ENCODE measurements at regions not wholly inside any gene's neighbourhood (a gene's known extent, or its start where the extent isn't known, plus 50 kb on each side); places are given as distances from the start of the nearest gene placed in this dataset.
A peak's percentile ranks its signal among the peaks of the same experiment; 100 is the strongest.
"Not testable (repeated sequence)": the region's sequence is repeated elsewhere in the genome, so short reads cannot be mapped to it uniquely, and the experiment has no call there.

DNA sequence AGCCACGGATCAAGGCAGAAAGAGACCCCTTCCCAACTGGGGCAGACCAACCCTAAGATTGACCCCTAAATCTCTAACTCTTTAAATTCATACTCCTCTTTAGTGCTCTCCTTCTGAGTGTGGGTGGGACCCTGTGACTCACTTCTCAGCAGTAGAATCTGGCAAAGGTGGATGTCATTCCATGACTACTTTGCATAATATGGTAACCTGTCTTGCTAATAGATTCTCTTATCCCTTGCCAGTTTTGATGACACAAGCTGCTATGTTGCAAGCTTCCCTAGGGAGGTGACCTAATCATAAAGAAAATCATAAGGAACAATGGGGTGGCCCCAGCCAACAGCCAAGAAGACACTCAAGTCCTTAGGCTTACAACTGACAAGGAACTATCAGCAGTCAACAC, 155.4 kb upstream of the VWC2 start:
- DNase-seq, result no peak

DNA sequence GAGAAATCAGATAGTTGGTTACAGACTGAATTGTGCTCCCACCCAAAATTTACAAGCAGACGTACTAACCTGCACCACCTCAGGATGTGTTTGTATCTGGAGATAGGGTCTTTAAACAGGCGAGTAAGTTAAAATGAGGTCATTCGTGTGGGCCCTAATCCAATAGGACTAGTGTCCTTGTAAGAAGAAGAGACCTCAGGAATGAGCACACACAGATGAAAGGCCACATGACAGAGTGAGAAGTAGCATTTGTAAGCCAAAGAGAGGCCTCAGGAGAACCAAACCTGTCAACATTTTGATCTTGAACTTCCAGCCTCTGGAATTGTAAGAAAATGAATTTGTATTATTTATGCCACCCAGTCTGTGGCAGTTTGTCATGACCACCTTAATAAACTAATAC, 149.5 kb upstream of the VWC2 start:
- DNase-seq, result no peak

DNA sequence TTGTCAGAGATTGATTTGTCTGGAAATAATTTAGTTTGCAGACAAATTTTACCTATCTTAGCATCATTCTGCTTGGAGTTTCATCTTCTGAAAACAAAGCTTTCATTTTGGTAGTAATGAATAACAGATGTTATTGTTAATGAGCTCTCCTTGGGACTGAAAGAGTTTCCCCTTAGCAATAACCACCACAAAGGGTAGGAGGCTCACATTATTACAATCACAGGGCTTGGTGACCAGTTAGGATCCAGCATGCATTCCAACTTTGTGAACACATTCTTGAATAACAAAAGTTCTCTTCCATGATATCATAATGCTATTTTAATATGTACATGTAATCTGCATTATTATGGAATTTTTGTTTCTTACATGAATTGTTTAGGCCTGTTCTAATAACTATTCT, 148.8 kb upstream of the VWC2 start:
- no peak for DNase-seq

DNA sequence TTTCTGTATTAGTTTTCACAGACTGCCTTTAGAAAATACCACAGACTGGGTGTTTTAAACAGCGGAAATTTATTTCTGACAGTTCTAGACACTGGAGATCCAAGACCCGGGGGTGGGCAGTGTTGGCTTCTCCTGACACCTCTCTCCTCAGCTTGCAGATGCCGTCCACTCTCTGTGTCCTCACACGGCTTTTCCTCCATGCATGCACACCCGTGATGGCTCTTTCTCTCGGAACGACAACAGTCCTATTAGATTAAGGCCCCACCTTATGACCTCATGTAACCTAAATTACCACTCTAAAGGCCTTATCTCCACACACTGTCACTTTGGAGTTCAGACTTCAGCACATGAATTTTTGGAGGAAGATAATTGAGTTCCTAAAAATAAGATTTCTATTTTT, 142.9 kb upstream of the VWC2 start:
- no peak for DNase-seq

DNA sequence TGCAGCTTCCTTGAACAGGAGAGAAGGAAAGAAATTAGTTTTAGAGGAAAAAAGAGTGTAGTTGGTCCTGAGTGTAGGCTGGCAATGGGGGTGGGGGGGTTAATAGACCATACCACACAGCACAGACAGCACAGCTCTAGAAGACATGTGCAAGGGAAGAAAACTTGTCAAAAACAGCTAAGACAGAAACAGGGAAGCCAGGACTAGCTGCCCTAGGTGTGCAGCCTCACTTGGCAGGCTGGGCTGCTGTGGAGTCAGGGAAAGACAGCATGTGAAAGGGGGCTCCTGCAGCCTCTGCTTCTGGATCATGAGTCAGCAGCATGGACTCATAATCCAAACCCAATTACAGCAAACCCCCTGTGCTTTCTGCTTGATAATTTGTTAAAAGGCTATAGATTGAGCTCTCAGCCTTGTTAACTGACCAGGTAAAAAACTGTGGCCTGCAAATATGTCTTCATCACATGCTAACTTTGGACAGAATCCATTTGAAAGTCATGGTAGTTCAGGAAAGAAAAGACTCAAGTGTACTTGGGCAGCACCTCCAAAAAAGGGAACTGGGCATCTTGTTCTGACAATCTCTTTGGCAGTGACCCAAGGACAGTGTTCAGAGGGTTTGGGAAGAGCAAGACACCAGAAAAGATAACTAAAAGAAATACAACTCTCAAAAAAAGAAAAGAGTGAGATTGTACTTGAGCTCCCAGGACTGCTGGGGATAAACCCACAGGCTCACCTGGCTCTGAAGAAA, 142.2 kb upstream of the VWC2 start:
- no peak for DNase-seq

DNA sequence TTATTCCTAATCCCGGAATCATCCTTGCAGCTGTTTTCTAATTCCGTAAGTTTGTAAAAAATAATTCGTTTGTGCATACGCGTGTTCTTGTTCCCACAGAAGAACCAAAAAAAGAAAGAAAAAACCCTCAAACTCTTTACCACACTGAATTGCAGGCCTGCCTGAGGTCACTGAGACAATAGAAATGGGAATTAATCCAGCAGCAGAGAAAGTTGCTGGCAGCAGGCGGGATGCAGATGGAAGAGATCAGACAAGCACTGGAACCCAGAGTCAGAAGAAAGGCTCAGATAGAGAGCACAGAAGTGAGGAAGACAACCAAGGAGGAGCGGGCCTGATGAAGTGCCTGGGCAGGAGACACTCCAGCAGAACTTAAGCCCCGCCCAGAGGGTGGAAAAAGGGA, 141.5 kb upstream of the VWC2 start:
- DNase-seq, result no peak

DNA sequence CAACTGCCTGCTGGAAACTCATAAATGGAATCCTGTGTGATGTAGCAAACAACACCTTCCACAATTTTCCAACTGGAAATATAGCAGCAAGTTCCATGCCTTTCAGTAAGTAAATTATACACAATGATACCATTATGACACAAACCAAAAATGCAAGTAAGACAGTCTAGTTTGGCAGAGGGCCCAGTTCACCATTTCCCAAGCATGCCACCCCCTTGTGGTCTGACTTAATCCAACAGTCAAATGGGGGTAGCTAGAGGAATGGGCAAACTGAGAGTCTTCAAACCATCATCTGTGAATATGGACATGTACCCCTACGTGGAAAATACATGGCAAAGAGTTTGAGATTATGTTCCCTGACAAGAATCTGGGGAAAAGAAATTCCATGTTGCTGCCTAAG, 137.6 kb upstream of the VWC2 start:
- no peak for DNase-seq

DNA sequence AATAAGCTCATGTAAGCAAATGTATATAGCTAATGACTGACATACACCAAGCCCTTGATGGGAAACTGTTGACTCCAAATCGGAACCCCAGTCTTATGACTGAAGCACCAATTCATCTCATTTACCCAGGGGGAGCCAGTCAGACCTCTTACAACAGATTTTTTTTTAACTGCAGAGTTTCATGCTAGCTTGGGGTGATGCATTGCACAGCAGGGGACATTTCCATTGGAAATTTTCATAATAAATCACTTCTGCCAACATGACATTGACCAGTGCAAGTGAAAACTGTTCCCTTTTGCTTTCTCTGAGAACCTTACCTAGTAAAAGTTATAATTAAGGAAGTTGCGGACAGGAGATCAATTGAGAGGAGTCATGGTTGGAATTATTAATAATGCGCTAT, 137.0 kb upstream of the VWC2 start:
- DNase-seq, result no peak

DNA sequence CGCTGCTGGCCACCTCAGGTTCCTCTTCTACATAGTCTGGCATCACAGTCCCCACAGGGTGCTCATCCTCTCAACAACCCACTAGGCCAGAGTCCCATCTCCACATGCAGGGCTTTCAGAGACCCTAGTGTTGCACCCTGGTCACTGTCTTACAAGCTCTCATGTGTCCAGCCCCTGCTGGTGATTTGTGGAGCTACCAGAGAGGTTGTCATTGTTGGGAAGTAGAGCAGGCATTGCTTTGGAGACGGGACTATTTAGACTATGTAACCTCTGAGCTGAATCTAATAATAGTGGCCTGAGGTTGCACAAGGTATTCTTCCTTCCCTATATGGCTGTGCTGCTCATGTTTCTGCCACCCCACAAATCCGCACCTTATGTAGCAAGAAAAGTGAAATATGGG, 135.3 kb upstream of the VWC2 start:
- DNase-seq, result no peak

DNA sequence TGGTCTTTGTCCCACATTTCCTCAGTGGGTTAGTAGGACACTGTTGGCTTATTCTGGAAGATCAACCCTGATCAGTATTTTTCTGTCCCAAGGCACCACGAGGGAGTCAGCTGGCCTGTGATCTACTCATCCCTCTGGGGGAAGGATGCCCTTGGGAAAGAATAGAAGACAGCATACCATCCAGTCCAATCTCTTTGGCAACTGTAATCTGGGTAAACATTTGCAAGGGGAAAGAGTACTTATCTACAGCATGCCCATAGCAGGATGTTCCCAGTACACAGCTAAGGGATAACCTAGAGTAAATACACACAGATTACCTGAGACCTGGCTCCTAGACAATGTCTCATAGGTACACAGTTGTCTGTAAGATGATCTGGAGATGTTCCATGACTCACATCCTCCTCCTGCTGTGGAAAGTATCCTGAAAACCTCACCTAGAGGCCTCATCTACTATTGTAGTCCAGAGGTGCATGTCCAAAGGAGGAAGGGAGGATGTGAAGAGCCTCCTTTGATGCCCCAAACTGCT, 134.3 kb upstream of the VWC2 start:
- no peak for DNase-seq

DNA sequence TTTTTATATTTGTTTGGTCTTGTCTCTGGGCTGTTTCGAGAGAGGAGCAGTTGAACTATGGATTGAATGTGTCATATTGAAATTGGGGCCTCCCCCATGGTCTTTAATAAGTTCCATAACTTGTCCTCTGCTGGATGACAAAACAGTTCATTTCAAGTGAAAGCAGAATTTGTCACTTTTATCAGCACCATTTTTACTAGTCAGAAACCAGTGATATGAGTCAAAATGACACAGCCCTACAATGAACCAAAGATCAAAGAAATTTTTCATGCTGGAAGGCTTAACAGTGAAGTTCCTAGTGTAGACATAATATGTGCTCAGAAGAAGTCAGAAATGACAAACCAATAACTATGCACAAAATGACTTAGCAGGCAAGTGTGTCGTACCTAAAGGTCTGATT, 133.6 kb upstream of the VWC2 start:
- no peak for DNase-seq

DNA sequence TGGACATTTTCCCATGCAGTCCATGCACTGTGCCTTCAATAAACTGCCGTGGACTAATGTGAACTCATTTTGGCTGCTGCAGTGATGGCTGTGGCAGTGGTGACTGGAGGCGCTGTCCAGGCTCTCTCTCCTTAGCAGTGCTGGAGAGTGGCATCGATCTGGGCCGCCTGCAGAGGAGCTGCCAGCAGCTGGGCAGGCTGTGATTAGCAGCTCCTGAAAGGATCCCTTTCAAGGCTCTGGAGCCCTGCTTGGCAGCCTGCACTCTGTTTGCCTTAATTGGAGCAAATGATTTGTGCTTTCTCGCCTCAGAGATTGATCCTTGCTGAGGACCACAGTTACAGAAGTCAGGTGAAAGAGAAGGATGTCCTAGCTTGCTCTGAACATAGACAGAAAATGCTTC, 130.1 kb upstream of the VWC2 start:
- DNase-seq, result peak; percentile 8

DNA sequence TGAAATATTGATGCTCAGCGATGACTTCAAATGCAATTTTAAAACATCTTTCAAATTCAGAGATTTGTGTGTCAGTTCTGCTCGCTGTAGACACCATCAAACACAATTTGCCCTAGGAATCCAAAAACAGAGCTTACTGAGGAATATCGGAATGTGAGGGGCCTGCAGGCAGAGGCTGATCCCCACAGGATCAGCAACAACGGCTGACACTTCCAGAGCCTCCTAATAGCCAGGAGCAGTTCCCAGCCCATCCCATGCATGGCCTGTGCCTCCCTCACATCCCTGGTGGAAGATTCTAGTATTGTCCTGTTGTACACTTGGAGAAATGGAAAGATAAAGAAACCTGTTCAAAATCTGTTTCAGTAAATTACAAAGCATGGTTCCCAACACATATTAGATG, 129.7 kb upstream of the VWC2 start:
- no peak for DNase-seq

DNA sequence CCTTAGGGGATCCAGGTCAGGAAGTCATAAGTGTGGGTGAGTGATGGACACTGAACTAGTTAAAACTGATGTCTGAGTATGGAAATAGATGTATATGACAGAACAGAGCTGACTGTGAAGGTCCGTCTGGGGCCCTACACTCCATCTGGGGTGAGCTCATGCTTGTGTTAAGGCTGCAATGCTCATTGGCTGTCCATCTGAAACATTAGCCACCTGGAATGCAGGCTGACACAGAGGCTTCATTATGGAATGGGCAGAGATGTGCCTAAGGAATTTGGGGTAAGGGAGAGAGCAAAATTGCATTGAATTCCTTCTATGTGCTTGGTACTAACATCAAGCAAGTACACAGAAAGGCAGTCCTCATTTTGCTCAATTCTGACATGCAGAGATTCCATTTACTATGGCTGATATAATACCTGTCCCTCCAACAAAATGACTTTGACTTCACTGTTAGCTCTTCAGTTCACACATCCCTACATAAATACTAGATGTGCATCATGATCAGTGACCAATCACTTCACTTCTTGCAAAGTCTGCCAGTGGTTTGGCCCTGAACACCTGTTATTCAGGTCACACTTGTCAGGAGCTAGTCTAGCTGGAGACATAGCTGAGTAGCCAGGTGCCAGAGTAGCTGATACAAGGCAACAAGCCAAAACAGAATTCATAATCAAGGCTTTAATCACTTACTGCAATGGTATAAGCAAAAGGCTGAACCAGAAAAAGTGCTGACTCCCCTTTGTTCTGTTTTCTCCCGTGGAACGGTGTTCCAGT, 128.9 kb upstream of the VWC2 start:
- peak; percentile 6 for DNase-seq

DNA sequence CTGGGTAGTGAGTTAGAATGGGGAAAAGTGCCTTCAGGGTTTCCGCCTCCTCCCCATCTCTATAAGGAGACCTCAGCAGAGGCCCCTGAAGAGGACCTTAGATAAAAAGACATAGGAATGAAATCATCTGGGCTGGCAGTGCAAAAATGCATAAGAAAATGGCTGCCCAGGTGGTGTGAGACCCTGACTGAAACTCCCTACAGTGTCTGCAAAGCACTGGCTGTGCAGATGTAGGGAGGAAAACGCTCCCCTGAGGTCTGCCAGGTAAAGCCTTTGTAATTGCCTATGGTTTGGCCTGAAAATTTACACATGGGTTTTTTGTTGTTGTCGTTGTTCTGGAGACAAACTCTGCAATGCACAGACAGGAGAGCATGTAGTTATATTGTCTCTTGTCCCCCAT, 128.1 kb upstream of the VWC2 start:
- DNase-seq, result no peak

DNA sequence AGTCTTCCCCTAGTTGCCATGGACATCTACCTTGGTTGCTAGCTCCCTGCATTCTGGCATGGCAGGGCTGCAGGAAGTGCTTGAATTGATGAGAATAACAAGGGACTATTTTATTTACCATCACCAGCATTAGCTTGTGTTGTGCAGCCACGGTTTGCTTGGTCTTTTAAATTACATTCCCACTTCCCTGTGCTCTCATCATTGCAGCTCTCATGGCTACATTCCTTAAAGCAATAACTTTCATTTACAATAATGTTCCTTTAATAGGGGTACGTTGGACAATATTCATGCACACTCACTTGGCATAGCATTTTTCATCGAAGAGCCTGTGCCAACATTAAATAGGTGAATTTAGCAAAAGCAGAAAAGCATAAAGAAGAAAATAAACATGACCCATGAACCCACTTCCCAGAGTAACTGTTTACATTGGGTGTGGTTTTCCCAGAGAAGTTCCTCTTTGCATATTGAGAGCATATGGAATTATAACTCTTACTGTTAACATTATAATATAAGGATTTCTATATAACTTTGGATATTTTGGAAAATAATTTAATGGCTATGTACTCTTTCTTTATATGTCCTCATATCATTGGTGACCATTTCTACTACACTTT, 113.2 kb upstream of the VWC2 start:
- DNase-seq, result no peak

DNA sequence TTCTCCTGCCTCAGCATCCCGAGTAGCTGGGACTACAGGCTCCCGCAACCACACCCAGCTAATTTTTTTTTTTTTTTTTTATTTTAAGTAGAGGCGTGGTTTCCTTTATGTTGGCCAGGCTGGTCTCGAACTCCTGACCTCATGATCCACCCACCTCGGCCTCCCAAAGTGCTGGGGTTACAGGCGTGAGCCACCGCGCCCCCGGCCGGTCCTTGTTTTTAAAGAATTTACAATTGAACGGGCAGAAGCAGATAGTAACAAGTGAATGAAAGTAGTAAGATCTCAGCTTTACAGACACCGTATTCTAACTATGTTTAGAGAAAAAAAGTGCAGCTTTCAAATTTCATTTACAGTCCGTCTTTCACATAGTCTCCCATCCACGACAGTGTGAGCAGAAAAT, 112.5 kb upstream of the VWC2 start:
- no peak for DNase-seq

DNA sequence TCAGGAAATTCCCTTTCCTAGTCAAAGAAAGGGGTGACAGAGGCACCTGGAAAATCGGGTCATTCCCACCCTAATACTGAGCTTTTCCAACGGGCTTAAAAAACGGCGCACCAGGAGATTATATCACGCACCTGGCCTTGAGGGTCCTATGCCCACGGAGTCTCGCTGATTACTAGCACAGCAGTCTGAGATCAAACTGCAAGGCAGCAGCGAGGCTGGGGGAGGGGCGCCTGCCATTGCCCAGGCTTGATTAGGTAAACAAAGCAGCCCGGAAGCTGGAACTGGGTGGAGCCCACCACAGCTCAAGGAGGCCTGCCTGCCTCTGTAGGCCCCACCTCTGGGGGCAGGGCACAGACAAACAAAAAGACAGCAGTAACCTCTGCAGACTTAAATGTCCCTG, 107.5 kb upstream of the VWC2 start:
- not testable (repeated sequence) for DNase-seq

DNA sequence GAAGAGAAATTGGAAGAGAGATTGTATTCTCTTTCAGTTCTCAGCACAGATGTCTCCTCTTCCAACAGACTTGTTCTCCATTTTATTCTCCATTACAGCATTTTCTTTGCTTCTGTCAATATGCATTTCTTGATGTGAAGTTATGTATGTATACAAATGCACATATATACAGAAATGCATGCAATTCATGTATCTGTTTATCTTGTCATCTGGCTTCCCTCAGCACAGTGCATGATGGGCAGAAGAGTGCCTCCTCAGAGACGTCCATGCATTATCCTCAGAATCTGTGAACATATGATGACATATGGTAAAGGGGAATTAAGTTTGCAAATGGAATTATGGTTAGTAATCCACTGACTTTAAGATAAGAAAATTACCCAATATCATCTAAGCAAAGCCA, 106.7 kb upstream of the VWC2 start:
- no peak for DNase-seq

DNA sequence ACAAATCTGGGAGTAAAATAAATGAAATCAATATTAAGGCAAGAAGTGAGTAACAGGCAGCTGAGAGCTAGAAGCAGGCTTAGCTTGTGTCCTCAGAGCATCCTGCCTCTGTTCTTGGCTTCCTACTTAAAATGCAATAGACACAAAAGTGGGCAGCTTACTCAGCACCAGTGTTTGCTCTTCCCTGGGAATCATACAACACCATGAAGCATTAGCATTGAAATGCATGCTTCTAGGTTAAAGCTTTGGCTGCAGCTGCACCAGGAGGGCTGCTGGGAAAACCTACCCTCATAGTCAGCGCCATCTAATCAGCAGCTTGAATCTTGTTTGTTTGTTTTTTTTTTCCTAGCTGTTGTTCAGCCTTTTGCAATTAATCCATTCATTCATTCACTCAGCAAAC, 104.2 kb upstream of the VWC2 start:
- DNase-seq, result no peak

DNA sequence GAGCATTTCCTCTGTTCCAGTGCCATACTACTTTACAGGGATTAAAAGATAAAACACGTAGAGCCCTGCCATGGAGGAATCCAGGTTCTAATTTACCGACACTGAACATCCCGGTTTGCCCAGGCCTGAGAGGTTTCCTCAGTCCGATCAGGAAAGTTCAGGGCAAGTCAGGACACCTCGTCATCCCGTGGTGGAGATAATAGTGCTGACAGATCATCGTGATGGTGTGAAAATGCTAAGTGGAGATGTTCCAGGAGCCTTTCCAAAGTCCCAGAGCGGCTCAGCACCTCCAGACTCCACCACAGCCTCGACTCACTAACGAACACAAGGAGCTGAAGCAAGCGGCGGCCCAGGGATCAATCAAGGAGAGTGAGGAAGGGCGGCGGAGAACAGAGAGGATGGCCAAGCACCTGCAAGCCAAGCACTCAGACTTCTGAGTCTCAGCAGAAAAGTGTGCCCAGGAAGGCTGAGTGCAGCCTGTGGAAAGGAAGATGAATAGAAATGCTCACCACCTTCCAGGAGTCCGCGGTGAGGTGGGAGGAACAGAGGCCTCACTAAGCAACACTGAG, 103.7 kb upstream of the VWC2 start:
- DNase-seq, result no peak

DNA sequence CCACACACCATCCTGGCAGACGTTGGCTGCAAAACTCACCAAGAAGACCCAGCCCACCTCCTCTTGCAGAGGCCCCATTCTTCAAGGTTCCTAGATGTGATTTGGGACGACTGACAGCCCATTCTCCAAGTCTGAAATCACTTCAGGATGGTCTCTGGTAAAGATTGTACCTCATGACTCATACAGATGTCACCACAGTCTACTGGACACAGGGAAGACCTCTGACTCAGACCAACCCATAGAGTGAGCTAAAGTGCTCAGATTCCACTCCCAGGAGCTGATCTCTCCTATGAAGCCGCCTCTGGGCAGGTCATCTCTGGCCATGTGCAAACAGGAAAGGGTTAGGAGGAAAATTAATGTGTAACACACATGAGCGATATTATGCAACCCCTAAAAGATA, 102.4 kb upstream of the VWC2 start:
- no peak for DNase-seq

DNA sequence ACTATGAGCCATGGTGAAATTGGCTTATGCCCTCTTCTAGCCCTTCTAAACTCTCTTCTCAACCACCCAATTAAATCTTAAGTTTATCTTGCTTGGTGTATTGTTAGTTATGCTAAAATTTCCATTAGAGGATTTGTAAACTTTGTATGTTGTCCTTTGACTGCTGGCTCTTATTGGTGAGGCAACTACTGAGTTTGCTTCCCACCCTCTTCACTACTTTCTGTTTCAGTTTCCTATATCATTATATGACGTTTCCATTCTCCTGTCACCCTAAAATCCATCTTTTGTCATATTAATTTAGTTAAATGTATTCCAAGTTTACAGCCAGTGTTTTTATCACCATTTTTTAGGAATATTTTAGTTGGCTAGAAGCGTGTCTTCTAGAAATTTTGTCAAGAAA, 80.9 kb upstream of the VWC2 start:
- DNase-seq, result no peak

DNA sequence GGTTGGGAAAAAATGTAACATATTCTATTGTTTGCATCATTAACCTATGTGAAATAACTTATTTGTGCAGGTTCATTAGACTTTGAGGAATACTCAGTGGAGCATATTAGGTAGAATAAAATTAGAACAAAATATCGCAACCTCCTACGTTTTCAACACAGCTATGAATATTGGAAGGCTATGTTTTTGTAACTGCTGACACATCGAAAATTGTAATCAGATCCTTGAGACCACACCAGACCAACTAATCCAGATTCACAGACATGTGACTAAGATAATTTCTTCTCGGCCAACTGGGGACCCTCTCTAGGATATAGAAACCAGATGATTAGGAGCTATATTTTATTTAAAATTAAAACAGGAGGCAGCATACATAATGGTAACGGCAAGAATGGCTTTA, 77.5 kb upstream of the VWC2 start:
- DNase-seq, result no peak

Data from NCI-H1105 (cell line).